NCI-H774 (cell line): ENCODE measurements at regions not wholly inside any gene's neighbourhood (a gene's known extent, or its start where the extent isn't known, plus 50 kb on each side); places are given as distances from the start of the nearest gene placed in this dataset.

Source experiments
- DNase-seq: peaks from one replicate; lab custom pipeline; 2025; lab: John Stamatoyannopoulos, UW

GRCh38 chr9:108550106-108550505 lies 305.7 kb downstream of the ACTL7B start:
- no peak for DNase-seq

- DNase-seq: no peak
Observed at GRCh38 chr9:108549184-108549583, 306.6 kb downstream of the ACTL7B start.

- DNase-seq: no peak
Observed at GRCh38 chr9:108547411-108548135, 308.2 kb downstream of the ACTL7B start.

- no peak for DNase-seq
Observed at GRCh38 chr9:108546215-108546614, 309.6 kb downstream of the ACTL7B start.

GRCh38 chr9:108545436-108545835 lies 310.4 kb downstream of the ACTL7B start:
- DNase-seq: no peak

- no peak for DNase-seq
Observed at GRCh38 chr9:108544866-108545265, 310.9 kb downstream of the ACTL7B start.

- no peak for DNase-seq
Observed at GRCh38 chr9:108543251-108543778, 312.5 kb downstream of the ACTL7B start.

GRCh38 chr9:108537756-108538155 lies 318.0 kb downstream of the ACTL7B start:
- DNase-seq: no peak

GRCh38 chr9:108536836-108537601 lies 318.8 kb downstream of the ACTL7B start:
- DNase-seq: no peak

- no peak for DNase-seq
Observed at GRCh38 chr9:108535526-108535925, 320.3 kb downstream of the ACTL7B start.

- no peak for DNase-seq
Observed at GRCh38 chr9:108534741-108535140, 321.0 kb downstream of the ACTL7B start.

- DNase-seq: no peak
Observed at GRCh38 chr9:108530141-108530540, 325.6 kb downstream of the ACTL7B start.

GRCh38 chr9:108528231-108528630 lies 327.6 kb downstream of the ACTL7B start:
- no peak for DNase-seq

GRCh38 chr9:108526518-108526917 lies 329.3 kb downstream of the ACTL7B start:
- DNase-seq: no peak

- no peak for DNase-seq
Observed at GRCh38 chr9:108525186-108525585, 330.6 kb downstream of the ACTL7B start.

- DNase-seq: no peak
Observed at GRCh38 chr9:108521063-108521590, 334.7 kb downstream of the ACTL7B start.

GRCh38 chr9:108519437-108519836 lies 336.3 kb downstream of the ACTL7B start:
- no peak for DNase-seq

- DNase-seq: no peak
Observed at GRCh38 chr9:108517651-108518365, 338.0 kb downstream of the ACTL7B start.

- DNase-seq: no peak
Observed at GRCh38 chr9:108516391-108516790, 339.4 kb downstream of the ACTL7B start.

GRCh38 chr9:108515856-108516255 lies 339.9 kb downstream of the ACTL7B start:
- no peak for DNase-seq

- DNase-seq: no peak
Observed at GRCh38 chr9:108512426-108513173, 343.2 kb downstream of the ACTL7B start.

GRCh38 chr9:108511307-108511706 lies 344.5 kb downstream of the ACTL7B start:
- no peak for DNase-seq
